Stimulated activated naive CD4-positive, alpha-beta T cell (primary cell): ENCODE measurements at regions not wholly inside any gene's neighbourhood (a gene's known extent, or its start where the extent isn't known, plus 50 kb on each side); places are given as distances from the start of the nearest gene placed in this dataset.

Experiments
- DNase-seq, 6 experiments: peaks; one replicate each; lab custom pipeline; 2025; lab: John Stamatoyannopoulos, UW

DNA sequence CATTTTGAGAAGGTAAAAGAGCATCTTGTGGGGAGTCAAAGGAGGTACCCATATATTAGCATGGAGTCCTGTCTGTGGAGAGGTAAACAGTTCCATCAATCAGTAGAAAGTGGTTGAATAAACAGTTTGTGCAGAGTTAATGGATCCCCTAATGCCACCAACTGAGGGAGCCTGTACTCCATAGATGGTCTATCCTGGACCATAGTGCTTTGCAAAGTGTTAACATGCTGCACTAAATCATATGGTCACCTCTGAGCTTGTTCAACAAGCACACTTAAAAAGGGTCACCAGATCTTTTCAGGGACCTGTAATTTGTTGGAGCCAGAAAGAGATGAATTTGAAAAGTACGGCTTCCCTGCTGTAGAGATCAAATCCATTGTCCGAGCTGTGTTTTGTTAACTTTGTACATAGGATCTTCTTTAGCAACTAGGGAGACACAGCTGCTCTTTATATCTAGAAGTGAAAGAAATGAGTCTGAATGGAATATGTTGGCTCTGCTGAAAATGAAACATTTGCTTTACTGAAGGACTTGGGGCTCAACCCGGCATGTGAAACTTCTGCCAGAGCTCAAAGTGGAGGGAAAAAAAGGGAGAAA lies 366.4 kb downstream of the ETNK1 start:
- no peak for DNase-seq

DNA sequence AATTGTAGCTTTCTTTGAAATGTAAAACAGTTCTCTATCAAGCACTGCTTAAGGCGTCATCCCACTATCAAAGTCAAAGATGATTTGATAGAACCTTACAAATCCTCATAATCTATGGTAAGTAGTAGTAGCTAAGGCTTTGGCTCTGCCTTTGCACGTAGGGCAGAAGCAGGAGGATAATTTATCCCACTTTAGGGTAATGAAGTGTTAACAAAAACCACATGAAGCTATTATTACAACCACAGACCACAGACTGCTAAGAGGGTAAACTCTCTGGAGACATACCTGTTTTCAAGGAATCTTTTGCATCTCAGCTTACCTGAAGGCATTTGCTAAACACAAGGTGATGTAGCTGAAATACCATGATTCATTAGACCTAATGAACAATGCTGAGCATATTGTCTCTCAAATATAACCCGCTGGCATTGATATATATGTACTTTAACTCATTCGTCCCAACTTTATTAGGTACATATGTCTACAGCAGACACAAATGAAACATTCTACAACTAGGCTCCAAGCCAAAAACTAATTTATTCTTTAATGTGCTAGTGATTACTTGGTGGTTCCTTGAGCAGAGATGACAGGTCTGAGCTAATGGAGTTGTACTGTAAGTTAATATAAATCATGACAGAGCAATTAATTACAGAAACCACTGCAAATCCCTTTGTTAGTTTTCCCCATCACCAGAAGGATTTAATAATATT lies 368.8 kb downstream of the ETNK1 start:
- no peak for DNase-seq

DNA sequence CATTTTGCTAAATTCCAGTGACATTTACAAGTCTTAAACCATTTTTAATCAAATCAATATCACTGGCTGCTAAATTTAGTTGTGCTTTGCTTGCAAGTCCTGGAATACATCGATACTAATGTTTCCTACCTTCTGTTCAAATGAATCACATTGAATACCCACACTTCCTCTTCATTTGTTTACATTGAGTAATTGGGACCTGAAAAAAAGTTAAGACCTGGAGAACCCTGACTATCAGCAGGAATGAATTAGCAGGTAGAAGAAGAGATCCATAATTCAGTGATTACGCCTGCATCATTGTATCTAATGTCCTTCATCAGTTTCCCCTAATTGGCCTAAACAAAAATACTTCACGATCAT lies 369.3 kb downstream of the ETNK1 start:
- DNase-seq = no peak

DNA sequence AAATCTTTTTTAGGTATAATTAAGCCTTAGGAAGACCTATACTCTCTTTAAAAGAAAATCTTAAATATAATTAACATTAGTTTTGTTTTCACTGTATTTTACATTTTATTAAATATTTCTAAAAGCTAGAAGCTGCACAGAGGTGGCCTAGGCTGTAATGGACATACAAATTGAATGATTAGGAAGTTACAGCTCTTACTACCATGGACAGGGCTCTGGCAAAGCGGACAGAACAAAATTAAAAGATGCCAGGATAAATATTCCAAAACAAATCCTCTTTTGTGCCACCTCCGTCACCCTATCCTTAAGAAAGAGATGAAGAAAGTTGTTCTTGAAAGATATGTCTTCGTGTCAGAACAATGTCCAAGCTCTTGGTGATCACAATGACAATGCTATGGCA lies 376.5 kb downstream of the ETNK1 start:
- DNase-seq = no peak

DNA sequence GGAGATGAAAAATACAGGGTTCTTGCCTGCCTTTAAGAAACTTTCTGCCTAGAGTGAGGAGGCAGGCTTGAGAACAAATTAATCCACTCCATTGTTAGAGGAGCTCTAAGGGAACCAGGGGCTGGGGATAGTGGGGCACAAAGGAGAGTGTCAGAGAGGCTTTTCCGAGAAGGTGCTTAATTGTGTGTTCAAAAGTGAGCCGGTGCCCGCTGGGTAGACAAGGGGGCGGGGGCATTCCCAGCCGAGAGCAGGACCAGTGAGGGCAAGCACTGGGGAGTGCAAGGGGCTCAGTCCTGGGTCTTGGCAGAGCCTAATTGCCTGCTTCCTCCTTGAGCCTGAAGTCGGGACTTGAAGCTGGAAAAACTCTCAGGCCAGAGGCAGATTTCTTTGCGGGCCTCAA lies 377.4 kb downstream of the ETNK1 start:
- DNase-seq = no peak

DNA sequence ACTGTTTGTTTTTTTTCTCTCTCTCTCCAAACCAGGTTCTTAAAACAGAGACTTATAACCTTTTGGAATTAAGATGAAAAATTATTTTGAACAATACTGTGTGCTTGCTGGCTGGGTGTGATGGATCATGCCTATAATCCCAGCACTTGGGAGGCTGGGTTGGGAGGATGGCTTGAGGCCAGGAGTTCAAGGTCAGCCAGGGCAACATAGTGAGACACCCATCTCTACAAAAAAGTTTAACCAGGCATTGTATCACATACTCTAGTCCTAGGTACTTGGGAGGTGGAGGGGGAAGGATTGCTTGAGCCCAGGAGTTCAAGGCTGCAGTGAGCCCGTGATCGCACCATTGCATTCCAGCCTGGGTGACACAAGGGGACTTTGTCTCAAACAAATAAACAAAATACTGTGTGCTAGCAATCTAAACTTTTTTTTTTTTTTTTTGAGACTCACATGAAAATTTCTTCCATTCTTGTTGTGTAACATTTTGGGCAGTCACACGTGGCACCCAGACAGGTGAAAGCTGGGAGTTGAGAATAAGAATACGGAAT lies 379.6 kb downstream of the ETNK1 start:
- no peak for DNase-seq

DNA sequence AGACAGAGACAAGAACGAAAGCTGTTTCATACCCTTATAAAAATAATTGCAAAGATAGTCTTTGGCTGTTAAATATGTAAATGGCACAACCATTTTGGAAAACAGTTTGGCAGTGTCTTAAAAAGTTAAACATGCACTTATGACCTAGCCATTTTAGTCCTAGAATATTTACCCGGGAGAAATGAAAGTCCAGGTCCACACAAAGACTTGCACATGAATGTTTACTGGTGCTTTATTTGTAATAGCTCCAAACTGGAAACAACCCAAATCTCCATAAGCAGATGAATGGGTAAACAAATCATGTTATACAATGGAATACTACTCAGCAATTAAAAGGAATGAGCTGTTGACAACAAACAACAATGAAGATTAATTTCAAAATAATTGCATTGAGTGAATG lies 380.4 kb downstream of the ETNK1 start:
- DNase-seq = no peak

DNA sequence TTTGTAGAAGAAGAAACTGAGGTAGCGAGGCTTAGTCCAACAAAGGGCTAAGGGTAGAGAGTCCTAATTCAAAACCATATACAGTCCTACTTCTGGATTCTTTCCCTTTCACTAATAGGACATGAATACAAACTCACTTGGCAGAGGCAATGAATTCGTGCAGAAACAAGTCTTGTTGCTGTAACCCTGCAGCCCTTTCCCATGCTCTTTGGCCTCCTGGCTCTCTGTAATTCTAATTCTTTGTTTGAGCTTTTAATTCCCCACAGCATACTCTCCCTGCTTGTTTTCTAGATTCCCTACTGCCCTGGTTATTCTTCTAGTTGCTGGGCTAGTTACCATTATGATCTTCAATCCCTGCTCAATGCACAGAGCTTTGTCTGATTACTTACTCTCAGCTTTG lies 381.4 kb downstream of the ETNK1 start:
- DNase-seq = no peak

DNA sequence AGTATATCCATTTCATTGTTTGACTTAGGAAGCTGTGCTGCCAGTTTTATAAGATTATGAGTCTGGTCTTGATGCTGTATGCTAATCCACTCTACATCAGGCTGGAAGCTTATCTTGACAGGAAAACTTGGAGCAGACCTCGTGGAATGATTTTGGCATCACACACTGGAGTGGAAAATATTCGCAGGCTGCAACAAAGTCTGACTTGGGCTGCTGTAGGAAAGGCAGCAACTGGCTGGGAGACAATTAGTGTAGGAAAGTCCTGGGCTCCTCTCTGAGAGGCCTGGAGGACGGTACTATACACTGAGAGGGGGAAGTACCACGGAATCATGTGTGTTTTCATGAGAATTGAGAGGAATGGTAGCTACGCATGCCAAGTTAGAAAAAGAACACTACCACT lies 383.7 kb downstream of the ETNK1 start:
- DNase-seq = no peak

DNA sequence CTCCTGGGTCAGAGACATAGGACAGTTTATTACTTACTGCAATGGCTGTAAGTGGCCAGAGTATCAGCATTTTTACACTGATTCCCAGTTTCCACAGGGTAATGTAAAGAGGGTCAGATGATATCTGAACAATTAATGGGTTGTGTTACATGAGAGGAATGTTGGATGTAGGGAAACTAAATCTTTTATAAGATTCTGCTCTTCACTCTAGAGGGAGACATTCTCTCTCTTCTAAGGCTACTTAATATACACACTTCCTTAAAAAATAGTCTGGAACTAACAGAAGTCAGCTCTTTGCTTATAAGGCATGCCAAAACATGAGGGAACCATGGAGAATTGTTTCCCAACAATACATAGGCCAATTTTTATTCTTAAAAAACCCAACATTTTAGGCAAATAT lies 389.8 kb downstream of the ETNK1 start:
- DNase-seq = no peak

DNA sequence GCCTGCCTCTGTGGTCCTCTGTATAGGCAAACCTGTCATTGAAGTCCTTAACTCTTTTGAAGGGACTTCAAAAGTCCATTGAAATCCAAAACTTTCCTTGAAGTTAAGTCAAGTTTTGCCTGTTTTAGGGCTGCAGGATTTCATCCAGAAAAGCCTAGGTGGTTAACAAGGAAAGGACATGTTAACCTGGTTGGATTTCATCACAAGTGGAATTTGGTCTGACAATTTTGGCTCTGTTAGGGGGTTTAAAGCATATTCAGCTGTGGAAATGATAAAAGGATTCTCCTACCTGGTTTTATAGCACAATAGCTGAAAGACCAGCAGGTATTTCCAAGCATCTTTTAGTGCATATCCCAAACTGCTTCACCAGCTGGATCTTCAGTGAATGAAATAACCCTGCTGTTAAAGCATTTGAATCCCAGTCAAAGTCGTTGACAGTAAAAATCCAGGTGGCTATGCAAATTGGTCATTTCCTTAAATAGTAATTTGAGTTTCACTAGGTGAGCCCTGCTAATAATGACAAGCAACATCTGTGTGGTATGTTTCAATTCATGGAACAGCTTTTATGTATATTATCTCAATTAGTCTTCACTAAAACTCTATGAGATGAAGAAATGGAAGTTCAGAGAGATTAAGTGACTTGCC lies 400.5 kb downstream of the ETNK1 start:
- DNase-seq = no peak

DNA sequence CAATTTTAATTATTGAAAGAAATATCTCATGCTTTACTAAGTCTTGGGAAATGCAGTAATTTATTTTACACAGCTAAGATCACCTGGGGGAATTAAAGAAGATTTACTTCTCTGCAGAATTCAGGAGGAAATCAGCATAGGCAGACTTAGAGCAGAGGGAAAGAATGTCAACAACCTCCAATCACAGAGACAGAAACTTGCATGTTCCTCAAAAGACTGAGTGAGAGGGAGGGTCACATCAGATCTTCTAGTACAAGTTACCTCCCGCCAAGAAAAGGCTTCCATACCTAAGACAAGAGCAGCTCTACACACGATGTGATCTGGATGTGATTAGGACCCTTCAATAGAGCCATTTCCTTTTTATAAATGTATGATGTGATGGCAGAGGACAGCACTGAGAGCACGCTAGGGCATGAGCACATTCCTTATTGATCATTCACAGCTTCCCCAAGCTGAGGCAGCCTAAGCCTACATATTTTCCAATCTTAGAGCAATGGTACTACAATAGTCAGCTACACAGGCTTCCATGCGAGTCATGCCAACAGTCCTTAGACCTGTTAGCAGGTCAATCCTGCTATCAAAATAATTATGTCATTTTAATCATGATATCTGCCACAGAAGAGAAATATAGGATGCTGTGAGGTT lies 403.3 kb downstream of the ETNK1 start:
- DNase-seq = no peak

DNA sequence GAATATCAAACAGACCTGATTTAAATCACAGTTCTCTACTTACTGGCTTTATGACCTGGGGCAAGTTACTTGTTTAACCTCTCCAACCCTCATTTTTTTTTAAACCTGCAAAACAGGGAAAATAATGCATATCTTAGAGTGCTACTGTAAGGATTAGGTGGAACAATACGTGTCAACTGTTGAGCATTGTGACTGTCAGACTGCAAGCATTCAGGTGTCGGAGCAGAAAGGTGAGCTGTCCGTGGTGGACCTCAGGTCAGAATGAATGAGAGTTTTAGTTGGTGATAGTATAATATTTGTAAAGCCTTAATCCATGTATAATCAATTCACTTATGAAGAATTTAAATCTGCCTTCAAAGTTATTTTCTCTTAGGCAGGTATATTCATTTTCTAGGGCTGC lies 404.2 kb downstream of the ETNK1 start:
- DNase-seq = no peak

DNA sequence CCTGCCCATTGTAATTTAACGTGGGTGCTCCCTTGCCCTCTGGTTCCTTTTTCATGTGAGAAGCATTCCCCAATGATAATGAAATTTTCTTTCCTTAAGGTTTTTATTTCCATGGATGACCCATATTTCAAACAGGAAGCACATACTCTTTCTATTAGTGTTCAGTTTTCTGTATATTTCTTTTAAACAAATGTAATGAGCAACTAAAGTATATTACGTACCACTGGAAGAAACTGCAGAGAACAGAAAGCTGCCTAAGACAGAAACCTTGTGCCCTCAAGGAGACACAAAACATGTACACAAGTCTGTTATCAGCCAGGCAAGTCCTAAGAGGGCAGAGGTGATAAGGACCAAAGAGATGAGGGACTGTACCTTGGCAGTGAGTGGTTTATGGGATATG lies 414.9 kb downstream of the ETNK1 start:
- no peak for DNase-seq

DNA sequence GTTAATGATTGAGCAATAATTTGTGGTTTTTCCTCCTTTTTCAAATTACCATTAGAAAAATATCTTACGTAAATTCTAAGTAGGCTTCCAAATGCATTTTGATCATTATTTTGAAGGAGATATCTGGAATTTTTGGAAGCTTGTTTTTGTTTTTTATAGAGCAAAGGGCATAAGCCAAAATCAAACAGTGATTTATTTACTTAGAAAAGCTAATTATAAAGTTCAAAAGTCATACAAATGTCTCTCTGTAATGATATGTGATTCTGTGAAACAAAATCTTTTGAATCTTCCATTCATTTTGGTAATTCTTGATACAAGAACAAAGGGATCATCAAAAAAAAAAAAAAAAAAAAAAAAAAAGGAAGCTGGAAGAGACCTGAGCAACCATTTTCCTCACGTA lies 416.8 kb downstream of the ETNK1 start:
- DNase-seq = no peak

DNA sequence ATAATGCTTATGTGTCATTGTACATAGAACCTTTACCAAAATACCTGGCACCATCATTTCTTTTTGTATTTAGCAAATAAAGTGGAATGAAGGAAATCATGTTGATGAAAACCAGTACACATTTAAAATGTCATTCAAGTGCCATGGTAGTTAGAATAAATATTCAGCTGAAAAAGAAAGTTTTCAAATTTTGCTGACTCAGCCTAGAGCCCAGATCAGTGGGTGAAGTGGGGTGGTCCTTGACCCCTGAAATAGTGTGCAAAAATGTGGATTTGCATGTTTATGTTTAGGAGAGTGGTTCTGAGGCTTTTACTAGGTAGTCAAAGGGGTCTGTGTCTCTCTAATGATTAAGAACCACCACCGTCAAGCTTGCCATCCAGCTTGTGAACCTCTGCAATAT lies 418.7 kb downstream of the ETNK1 start:
- DNase-seq = no peak

DNA sequence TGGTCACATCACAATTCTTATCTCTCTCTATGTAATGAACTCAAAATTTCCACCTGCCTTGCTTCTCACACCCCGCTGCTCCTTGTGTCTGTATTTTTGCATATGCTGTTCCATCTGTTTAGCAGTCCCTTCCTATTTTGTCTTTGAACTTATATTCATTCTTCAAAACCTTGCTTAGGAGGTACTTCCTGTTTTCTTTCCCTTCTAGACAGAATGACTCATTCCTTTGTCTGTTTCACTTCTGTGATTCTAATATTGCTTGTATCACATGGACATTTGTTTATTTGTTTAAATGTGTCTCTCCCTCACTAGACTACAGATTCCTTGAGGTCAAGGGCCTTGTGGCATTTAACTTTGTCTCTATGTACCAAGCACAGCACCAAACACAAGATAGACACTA lies 424.2 kb downstream of the ETNK1 start:
- DNase-seq = no peak

DNA sequence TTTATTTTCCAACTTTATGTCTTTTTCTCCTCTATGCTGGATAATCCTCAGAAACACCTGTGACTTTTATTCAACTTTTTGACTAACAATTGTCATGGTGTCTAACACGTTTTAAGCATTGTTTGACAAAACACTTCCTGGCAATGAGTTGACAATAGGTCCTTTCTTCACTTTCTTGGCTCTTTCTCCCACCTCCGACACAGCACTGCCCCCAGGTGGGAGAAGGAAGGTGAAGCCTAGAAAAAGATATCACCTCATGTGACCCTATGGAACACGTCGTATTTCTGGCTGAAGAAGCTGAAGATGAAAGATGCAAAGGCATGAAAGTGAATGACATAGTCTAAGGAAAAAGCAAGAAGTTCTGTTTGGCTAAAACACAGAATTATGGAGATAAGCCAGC lies 430.0 kb downstream of the ETNK1 start:
- no peak for DNase-seq

DNA sequence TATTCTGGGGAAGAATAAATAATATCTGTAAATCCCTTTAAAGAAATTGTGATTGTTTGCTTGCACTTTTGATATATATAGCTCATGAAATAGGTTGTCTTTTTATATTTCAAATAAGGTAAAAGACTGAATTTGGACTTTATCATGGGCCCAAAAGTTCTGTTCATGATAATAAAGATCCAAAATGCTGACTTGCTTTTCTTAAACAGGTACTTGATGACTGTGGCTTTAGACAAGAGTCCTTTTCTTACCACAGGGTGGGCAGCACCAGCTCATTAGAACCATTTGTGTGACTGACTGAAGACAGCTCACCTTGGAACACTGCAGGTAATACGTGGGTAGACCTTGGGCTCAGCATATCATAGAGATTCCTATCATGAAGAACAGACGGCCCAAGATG lies 432.6 kb downstream of the ETNK1 start:
- DNase-seq = no peak

DNA sequence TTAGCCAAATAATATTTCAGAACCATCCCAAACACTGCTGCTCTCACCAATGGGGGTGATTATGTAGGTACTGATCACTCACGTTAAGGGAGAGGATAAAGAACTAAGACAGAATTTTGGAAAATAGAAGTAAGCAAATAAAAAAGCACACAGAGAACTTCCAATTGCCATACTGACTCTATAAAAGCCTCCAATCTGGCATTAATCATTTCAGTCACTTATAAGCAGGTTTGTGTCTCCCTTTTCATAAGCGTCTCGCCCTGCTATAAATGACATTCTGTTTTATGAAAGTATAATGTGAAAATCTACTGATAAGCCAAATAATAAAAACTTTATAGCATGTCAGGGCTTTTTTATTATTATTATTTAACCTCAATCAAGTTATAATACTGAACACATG lies 435.2 kb downstream of the ETNK1 start:
- no peak for DNase-seq

DNA sequence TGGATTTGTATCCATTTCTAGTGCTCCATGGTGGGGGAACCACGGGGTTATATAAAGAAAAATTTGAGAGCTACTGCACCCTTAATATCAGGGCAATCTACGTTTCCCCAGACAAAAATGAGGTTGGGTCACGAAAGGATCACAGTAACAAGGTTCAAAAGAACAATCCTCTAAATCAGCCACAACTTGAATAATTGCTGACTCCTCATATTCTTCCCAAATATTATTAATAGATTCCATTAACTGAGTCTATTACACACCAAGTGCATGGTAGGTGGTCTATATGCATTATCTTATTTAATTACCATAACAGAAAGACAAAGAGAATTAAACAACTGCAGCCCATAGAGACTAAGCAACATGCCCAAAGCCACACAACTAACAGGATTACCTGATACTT lies 438.2 kb downstream of the ETNK1 start:
- DNase-seq = no peak

DNA sequence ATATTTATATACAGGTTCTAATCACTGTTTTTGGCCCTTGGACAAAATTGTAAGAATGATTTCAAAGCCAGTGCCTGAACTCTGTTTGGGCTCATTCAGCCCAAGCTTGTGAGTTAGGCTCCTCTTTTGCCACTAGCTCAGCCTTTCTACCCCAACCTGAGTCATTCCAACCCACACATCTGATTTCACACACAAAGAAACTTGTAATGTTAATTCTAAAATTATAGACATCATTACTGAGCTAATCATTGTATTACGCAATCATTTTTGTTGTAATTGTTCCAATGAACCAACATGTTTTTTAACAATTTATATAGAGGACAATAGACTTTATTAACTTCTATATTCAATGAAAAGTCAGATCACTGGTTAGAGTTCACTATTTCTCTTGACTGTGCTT lies 441.1 kb downstream of the ETNK1 start:
- no peak for DNase-seq

DNA sequence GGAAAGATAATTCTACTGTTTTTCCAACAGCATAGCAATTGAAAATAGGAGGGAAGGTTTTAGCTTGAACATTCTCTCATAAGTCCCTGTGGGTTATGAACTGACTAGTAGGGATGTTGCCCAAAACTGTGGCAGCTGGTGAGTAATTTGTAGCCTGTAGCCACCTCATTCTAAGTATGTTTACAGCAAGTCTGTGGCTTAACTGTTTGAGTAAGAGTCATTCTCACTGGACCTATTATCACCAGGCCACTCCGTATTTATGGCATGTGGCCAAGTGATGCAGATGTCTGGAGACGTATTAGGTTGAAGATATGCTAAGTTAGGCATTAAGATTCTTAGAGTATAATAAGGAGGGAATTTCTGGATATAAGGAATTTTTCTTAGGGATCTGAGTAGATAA lies 458.3 kb downstream of the ETNK1 start:
- no peak for DNase-seq
